Loucy (cell line): ENCODE measurements at regions not wholly inside any gene's neighbourhood (a gene's known extent, or its start where the extent isn't known, plus 50 kb on each side); places are given as distances from the start of the nearest gene placed in this dataset.

Source experiments
- CTCF ChIP-seq: fragments of 200-600 bp; sonication (generic); conservative IDR thresholded peaks from 2 replicates; pipeline ENCODE4 v1.5.1; 2014; ENCODE audit warnings: mild to moderate bottlenecking, antibody characterized with exemption, low read length
- EZH2phosphoT487 ChIP-seq: fragments of 200-600 bp; IDR thresholded peaks from 2 replicates; pipeline ENCODE4 v1.6.1; 2018; ENCODE audit warnings: antibody characterized with exemption, mild to moderate bottlenecking, moderate library complexity, borderline replicate concordance

GRCh38 chr1:79388694-79389361 is 382.3 kb upstream of the ADGRL4 start:
- TF ChIP-seq CTCF (no peak), EZH2phosphoT487 (no peak)
